OCI-LY1 (cell line): ENCODE measurements at regions not wholly inside any gene's neighbourhood (a gene's known extent, or its start where the extent isn't known, plus 50 kb on each side); places are given as distances from the start of the nearest gene placed in this dataset.

Experiments used
- H2AFZ ChIP-seq: fragments of 200-600 bp; sonication (generic), shearing (Covaris generic); 2 replicates; pipeline ENCODE4 v1.6.0; 2014; ENCODE audit warnings: antibody characterized with exemption, mild to moderate bottlenecking, low read length
- H3F3A ChIP-seq: fragments of 200-600 bp; sonication (generic), shearing (Covaris generic); 2 replicates; pipeline ENCODE4 v1.6.0; 2014; ENCODE audit warnings: mild to moderate bottlenecking, antibody characterized with exemption, low read length, moderate library complexity; ENCODE audit not compliant: insufficient read depth
- H3K27ac ChIP-seq: fragments of 200-600 bp; sonication (generic); 2 replicates; pipeline ENCODE4 v1.5.1; 2014; ENCODE audit warnings: low read length, mixed run types, mild to moderate bottlenecking, low read depth; ENCODE audit not compliant: poor library complexity, severe bottlenecking
- H3K27me3 ChIP-seq: fragments of 200-600 bp; sonication (generic); 2 replicates; pipeline ENCODE4 v1.6.0; 2014; ENCODE audit warnings: antibody characterized with exemption, mild to moderate bottlenecking, low read length, moderate library complexity; ENCODE audit not compliant: insufficient read depth
- H3K36me3 ChIP-seq: fragments of 200-600 bp; sonication (generic); 2 replicates; pipeline ENCODE4 v1.6.1; 2014; ENCODE audit warnings: mild to moderate bottlenecking, antibody characterized with exemption, low read length, moderate library complexity, mixed read lengths; ENCODE audit not compliant: insufficient read depth
- H3K4me1 ChIP-seq: fragments of 200-600 bp; sonication (generic); 2 replicates; pipeline ENCODE4 v1.5.1; 2014; ENCODE audit warnings: mild to moderate bottlenecking, low read length, moderate library complexity; ENCODE audit not compliant: insufficient read depth, severe bottlenecking
- H3K4me2 ChIP-seq: fragments of 200-600 bp; sonication (generic), shearing (Covaris generic); 2 replicates; pipeline ENCODE4 v1.6.1; 2014; ENCODE audit warnings: low read length
- H3K4me3 ChIP-seq: fragments of 200-600 bp; sonication (generic); 2 replicates; pipeline ENCODE4 v1.5.1; 2014; ENCODE audit warnings: low read length, low read depth, mild to moderate bottlenecking, mixed read lengths; ENCODE audit not compliant: poor library complexity, severe bottlenecking
- H3K79me2 ChIP-seq: fragments of 200-600 bp; shearing (Covaris generic); 2 replicates; pipeline ENCODE4 v1.6.1; 2016; ENCODE audit warnings: mixed run types, low read length, mixed read lengths; ENCODE audit not compliant: insufficient read depth
- H3K9ac ChIP-seq: fragments of 200-600 bp; sonication (generic), shearing (Covaris generic); 2 replicates; pipeline ENCODE4 v1.6.1; 2014; ENCODE audit warnings: mild to moderate bottlenecking, low read length, mixed read lengths
- H3K9me2 ChIP-seq: fragments of 200-600 bp; sonication (generic), shearing (Covaris generic); 2 replicates; pipeline ENCODE4 v1.6.1; 2014; ENCODE audit warnings: low read depth, mild to moderate bottlenecking, low read length, mixed read lengths
- H3K9me3 ChIP-seq: fragments of 200-600 bp; shearing (Covaris generic); 2 replicates; pipeline ENCODE4 v1.6.1; 2014; ENCODE audit warnings: low read length, mixed read lengths
- H4K20me1 ChIP-seq: fragments of 200-600 bp; sonication (generic), shearing (Covaris generic); 2 replicates; pipeline ENCODE4 v1.6.0; 2016; ENCODE audit warnings: mild to moderate bottlenecking, low read length; ENCODE audit not compliant: insufficient read depth
- CTCF ChIP-seq: fragments of 200-600 bp; sonication (generic), shearing (Covaris generic); IDR thresholded peaks from 2 replicates; pipeline ENCODE4 v1.5.1; 2017; ENCODE audit warnings: mild to moderate bottlenecking, antibody characterized with exemption, low read length, moderate library complexity, mixed read lengths
- EZH2 ChIP-seq: fragments of 200-600 bp; sonication (generic), shearing (Covaris generic); IDR thresholded peaks from 2 replicates; pipeline ENCODE4 v1.8.0; 2017; ENCODE audit warnings: borderline replicate concordance, mixed run types, mild to moderate bottlenecking, antibody characterized with exemption, low read length, moderate library complexity, mixed read lengths

GRCh38 chr5:42900734-42901133, 89.0 kb upstream of the SELENOP start:
- Histone ChIP-seq H3K36me3 (no peaks in the 10 kb centered on the region), H2AFZ (no peak overlapping the region), H3F3A (no peaks in the 10 kb centered on the region), H3K27me3 (no peaks in the 10 kb centered on the region), H3K9me2 (no peaks in the 10 kb centered on the region), H4K20me1 (no peaks in the 10 kb centered on the region), H3K4me2 (no peak overlapping the region), H3K9ac (no peak overlapping the region), H3K4me3 (no peak overlapping the region), H3K79me2 (no peaks in the 10 kb centered on the region), H3K27ac (no peak overlapping the region), H3K4me1 (no peaks in the 10 kb centered on the region), H3K9me3 (no peaks in the 10 kb centered on the region)
- no peak for TF ChIP-seq CTCF
- TF ChIP-seq EZH2: no peak

- TF ChIP-seq CTCF (no peak), EZH2 (no peak)
- H3K9ac ChIP-seq: no peak overlapping the region
- H4K20me1 ChIP-seq: no peaks in the 10 kb centered on the region
- H3F3A ChIP-seq: no peaks in the 10 kb centered on the region
- no peak overlapping the region for H3K27ac ChIP-seq
- no peak overlapping the region for H3K4me3 ChIP-seq
- no peak overlapping the region for H2AFZ ChIP-seq
- H3K4me1 ChIP-seq: no peaks in the 10 kb centered on the region
- no peaks in the 10 kb centered on the region for H3K9me3 ChIP-seq
- no peaks in the 10 kb centered on the region for H3K36me3 ChIP-seq
- H3K9me2 ChIP-seq: no peaks in the 10 kb centered on the region
- H3K79me2 ChIP-seq: no peaks in the 10 kb centered on the region
- no peaks in the 10 kb centered on the region for H3K27me3 ChIP-seq
- no peak overlapping the region for H3K4me2 ChIP-seq
Measured at GRCh38 chr5:42898760-42899159, 87.1 kb upstream of the SELENOP start.

DNA sequence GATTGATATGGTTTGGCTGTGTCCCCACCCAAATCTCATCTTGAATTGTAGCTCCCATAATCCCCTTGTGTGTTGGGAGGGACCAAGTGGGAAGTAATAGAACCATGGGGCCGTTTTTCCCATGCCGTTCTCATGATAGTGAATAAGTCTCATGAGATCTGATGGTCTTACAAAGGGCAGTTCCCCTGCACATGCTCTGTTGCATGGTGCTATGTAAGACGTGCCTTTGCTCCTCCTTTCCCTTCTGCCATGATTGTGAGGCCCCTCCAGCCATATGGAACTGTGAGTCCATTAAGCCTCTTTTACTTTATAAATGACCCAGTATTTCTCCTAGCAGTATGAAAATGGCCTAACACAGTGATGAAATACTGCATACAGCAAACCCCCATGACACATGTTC, 84.8 kb upstream of the SELENOP start:
- no peak overlapping the region for H2AFZ ChIP-seq
- H3K27ac ChIP-seq: no peak overlapping the region
- H3K9me2 ChIP-seq: no peaks in the 10 kb centered on the region
- no peaks in the 10 kb centered on the region for H4K20me1 ChIP-seq
- no peaks in the 10 kb centered on the region for H3F3A ChIP-seq
- no peaks in the 10 kb centered on the region for H3K27me3 ChIP-seq
- no peak overlapping the region for H3K4me3 ChIP-seq
- H3K9ac ChIP-seq: no peak overlapping the region
- no peak for TF ChIP-seq CTCF
- no peak for TF ChIP-seq EZH2
- H3K4me1 ChIP-seq: no peaks in the 10 kb centered on the region
- no peaks in the 10 kb centered on the region for H3K36me3 ChIP-seq
- H3K4me2 ChIP-seq: no peak overlapping the region
- no peaks in the 10 kb centered on the region for H3K79me2 ChIP-seq
- H3K9me3 ChIP-seq: no peaks in the 10 kb centered on the region
